ENCODE measurements at regions not wholly inside any gene's neighbourhood (a gene's known extent, or its start where the extent isn't known, plus 50 kb on each side); places are given as distances from the start of the nearest gene placed in this dataset.

GRCh38 chr18:51442012-51442411 lies 244.5 kb upstream of the MEX3C start:
- no peak for TF ChIP-seq CTCF (IDR thresholded peaks at IDR 0.05; ENCODE audit: insufficient read depth, low read depth, low read length, missing control alignments)
- no peak overlapping the region for H3K4me3 ChIP-seq (ENCODE audit: low read depth, low read length)
- DNase-seq (ENCODE audit: low read depth): no peak

DNA sequence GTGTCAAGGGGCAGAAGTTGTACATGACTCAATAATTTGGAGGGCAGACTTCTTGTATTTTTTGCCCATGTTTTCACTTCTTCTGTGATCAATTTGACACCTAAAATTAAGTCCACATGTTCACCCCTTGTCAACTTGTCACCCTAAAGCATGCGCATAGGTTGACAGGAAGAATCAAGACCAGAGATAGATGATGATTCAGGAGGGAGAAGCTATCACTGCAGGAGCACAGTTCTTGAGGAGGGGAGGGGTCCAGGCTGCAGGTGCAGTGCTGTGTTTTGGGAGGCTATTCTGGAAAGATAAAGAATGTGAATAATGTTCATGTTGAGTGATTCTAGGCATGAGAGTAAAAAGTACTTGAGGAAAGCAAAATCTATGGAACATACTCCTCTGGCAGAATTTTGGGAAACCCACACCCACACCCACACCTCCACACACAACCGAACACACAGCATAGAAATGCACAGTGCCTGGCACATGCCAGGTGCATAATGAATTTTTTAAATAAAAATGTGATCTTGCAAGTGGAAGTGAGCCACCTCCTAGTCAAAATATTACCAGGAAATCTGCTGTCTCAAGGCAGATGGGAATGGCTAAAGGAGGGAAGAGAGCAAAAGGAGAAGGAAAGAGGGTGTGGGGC lies 249.2 kb upstream of the MEX3C start:
- H3K4me3 ChIP-seq (ENCODE audit: low read depth, low read length): no peak overlapping the region
- no peak for DNase-seq (ENCODE audit: low read depth)
- TF ChIP-seq CTCF (IDR thresholded peaks at IDR 0.05; ENCODE audit: insufficient read depth, low read depth, low read length, missing control alignments): no peak

- peak; percentile 36 for DNase-seq (ENCODE audit: low read depth)
- no peak overlapping the region for H3K4me3 ChIP-seq (ENCODE audit: low read depth, low read length)
- TF ChIP-seq CTCF (IDR thresholded peaks at IDR 0.05; ENCODE audit: insufficient read depth, low read depth, low read length, missing control alignments): no peak
Observed at GRCh38 chr18:51447351-51448342, 250.2 kb upstream of the MEX3C start.

DNA sequence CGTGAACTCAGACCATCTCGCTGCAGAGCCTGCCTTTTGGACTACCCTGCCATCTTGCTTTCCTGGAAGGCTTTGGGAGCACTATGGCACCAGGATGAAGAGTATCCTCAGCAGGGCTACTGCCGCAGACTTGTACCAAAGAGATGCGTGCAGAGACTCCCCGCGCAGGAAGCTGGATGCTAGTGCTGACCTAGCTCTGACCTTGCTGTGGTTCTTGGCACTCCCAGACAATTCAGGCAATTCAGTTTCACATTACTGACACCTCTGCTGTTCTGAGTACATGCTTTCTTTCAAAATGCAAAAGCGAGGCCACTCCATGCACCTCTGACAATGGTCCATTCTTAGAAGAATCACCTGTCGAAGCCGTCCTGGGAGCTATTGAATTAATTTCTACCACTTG lies 251.5 kb upstream of the MEX3C start:
- no peak overlapping the region for H3K4me3 ChIP-seq (ENCODE audit: low read depth, low read length)
- DNase-seq (ENCODE audit: low read depth): no peak
- no peak for TF ChIP-seq CTCF (IDR thresholded peaks at IDR 0.05; ENCODE audit: insufficient read depth, low read depth, low read length, missing control alignments)

DNA sequence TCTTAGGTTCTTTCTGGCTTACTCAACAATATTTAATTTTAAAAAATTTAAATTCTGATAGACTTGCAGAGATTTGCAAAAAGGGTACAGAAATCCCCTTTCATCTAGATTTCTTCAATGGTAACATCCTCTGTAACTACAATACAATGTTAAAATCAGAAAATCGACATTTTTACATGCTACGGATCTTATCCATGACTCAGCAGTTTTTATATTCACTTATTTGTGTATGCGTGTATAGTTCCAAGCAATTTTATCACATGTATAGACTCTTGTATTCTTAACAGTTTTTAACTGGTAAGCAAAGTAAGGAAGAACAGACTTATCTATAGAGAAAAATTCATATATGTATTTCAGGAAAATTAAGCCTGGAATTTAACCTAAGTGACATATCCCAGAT lies 256.1 kb upstream of the MEX3C start:
- no peak for DNase-seq (ENCODE audit: low read depth)
- no peak overlapping the region for H3K4me3 ChIP-seq (ENCODE audit: low read depth, low read length)
- TF ChIP-seq CTCF (IDR thresholded peaks at IDR 0.05; ENCODE audit: insufficient read depth, low read depth, low read length, missing control alignments): no peak

- TF ChIP-seq CTCF (IDR thresholded peaks at IDR 0.05; ENCODE audit: insufficient read depth, low read depth, low read length, missing control alignments): no peak
- no peak overlapping the region for H3K4me3 ChIP-seq (ENCODE audit: low read depth, low read length)
Observed at GRCh38 chr18:51458861-51459260, 261.4 kb upstream of the MEX3C start.

More at GRCh38 chr18:51458861-51459260, 261.4 kb upstream of the MEX3C start:
- no peak for DNase-seq (ENCODE audit: low read depth)

Measured in GM12865 (cell line).